ENCODE measurements at regions not wholly inside any gene's neighbourhood (a gene's known extent, or its start where the extent isn't known, plus 50 kb on each side); places are given as distances from the start of the nearest gene placed in this dataset.
"Not testable (repeated sequence)": the region's sequence is repeated elsewhere in the genome, so short reads cannot be mapped to it uniquely, and the experiment has no call there.

- peaks cover 19 to 36% of the 10 kb centered on the region in 2 experiments for H3K4me1 ChIP-seq (ENCODE audit: control insufficient read depth in 1 of 2, insufficient read depth in 2 of 2, low read length in 2 of 2)
- RAD21 ChIA-PET (ENCODE audit: low non-redundant PET in 1 of 2, low total read pairs in 2 of 2, uncharacterized antibody in 2 of 2, unreplicated experiment in 2 of 2), result no interaction called here
- intact Hi-C loops (cut with micrococcal nuclease), result no loop called here
- CTCF ChIA-PET, result no interaction called here
- H3K4me3 ChIP-seq (replicated peaks in 1 of 2; ENCODE audit: low read depth in 1 of 2, low read length in 2 of 2), result no peak overlapping the region
- ATAC-seq, result no peak
- no peak overlapping the region for H3K4me2 ChIP-seq (ENCODE audit: low read length)
- POLR2A ChIA-PET, result no interaction called here
- TF ChIP-seq CBX3 (IDR thresholded peaks at IDR 0.05; ENCODE audit: low read depth) (no peak), MAX (IDR thresholded peaks at IDR 0.05) (no peak), CTCF (IDR thresholded peaks at IDR 0.05 in 2 of 3, conservative IDR thresholded peaks at IDR 0.05 in 1 of 3; ENCODE audit: borderline replicate concordance in 1 of 3, insufficient read depth in 1 of 3, low read depth in 2 of 3, low read length in 2 of 3) (no peak), POLR2AphosphoS5 (IDR thresholded peaks at IDR 0.05; ENCODE audit: low read depth, low read length) (no peak), RAD21 (IDR thresholded peaks at IDR 0.05; ENCODE audit: low read depth) (no peak), ELF1 (IDR thresholded peaks at IDR 0.05; ENCODE audit: borderline replicate concordance, low read depth) (no peak), EGR1 (IDR thresholded peaks at IDR 0.05; ENCODE audit: low read depth) (no peak), TCF7L2 (IDR thresholded peaks at IDR 0.05; ENCODE audit: borderline replicate concordance, extremely low read depth, insufficient read depth, insufficient read length) (no peak), SP1 (IDR thresholded peaks at IDR 0.05; ENCODE audit: low read depth) (no peak), YY1 (IDR thresholded peaks at IDR 0.05; ENCODE audit: extremely low read depth, insufficient replicate concordance, low read depth, low read length) (no peak), ZNF274 (IDR thresholded peaks at IDR 0.05; ENCODE audit: low read depth, low read length) (no peak), SRF (IDR thresholded peaks at IDR 0.05; ENCODE audit: low read depth) (no peak), FOSL1 (IDR thresholded peaks at IDR 0.05; ENCODE audit: low read depth) (no peak), ATF3 (IDR thresholded peaks at IDR 0.05) (no peak)
- TF ChIP-seq, protein P1, sequence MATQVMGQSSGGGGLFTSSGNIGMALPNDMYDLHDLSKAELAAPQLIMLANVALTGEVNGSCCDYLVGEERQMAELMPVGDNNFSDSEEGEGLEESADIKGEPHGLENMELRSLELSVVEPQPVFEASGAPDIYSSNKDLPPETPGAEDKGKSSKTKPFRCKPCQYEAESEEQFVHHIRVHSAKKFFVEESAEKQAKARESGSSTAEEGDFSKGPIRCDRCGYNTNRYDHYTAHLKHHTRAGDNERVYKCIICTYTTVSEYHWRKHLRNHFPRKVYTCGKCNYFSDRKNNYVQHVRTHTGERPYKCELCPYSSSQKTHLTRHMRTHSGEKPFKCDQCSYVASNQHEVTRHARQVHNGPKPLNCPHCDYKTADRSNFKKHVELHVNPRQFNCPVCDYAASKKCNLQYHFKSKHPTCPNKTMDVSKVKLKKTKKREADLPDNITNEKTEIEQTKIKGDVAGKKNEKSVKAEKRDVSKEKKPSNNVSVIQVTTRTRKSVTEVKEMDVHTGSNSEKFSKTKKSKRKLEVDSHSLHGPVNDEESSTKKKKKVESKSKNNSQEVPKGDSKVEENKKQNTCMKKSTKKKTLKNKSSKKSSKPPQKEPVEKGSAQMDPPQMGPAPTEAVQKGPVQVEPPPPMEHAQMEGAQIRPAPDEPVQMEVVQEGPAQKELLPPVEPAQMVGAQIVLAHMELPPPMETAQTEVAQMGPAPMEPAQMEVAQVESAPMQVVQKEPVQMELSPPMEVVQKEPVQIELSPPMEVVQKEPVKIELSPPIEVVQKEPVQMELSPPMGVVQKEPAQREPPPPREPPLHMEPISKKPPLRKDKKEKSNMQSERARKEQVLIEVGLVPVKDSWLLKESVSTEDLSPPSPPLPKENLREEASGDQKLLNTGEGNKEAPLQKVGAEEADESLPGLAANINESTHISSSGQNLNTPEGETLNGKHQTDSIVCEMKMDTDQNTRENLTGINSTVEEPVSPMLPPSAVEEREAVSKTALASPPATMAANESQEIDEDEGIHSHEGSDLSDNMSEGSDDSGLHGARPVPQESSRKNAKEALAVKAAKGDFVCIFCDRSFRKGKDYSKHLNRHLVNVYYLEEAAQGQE (IDR thresholded peaks at IDR 0.05; ENCODE audit: low read depth), result no peak
- H3K27me3 ChIP-seq (ENCODE audit: insufficient read depth, low read length), result no peaks in the 10 kb centered on the region
- peaks cover 17% of the 10 kb centered on the region for H3K79me2 ChIP-seq (ENCODE audit: insufficient read depth, low read length)
- DNase-seq (ENCODE audit: low read depth, low spot score), result no peak
- no peaks in the 10 kb centered on the region for H3K36me3 ChIP-seq (ENCODE audit: control insufficient read depth in 1 of 2, insufficient read depth in 2 of 2, low read length in 2 of 2)
- no peak overlapping the region for H3K27ac ChIP-seq (ENCODE audit: low read depth, low read length)
- H2AFZ ChIP-seq (ENCODE audit: low read depth, low read length, poor library complexity, severe bottlenecking), result no peak overlapping the region
- H3K9me3 ChIP-seq (ENCODE audit: control insufficient read depth in 1 of 2, insufficient read depth in 1 of 2, low read depth in 1 of 2, low read length in 2 of 2), result no peaks in the 10 kb centered on the region
- H4K20me1 ChIP-seq (ENCODE audit: insufficient read depth), result no peaks in the 10 kb centered on the region
- BruUV-seq (replicated peaks), result no TSS peak
- H3K9me2 ChIP-seq (ENCODE audit: insufficient read depth), result no peaks in the 10 kb centered on the region
- H3K9ac ChIP-seq (ENCODE audit: low read length), result no peak overlapping the region
Measured at GRCh38 chr6:56874328-56874727, 80.6 kb upstream of the BEND6 start.

DNA sequence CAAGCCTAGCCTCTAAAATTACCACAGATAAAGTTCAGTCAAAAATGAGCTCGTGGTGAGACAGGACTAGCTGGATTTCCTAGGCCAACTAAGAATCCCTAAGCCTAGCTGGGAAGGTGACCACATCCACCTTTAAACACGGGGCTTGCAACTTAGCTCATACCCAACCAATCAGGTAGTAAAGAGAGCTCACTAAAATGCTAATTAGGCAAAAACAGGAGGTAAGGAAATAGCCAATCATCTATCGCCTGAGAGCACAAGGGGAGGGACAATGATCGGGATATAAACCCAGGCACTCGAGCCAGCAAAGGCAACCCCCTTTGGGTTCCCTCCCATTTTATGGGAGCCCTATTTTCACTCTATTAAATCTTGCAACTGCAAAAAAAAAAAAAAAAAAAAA is 84.9 kb upstream of the BEND6 start:
- H3K27ac ChIP-seq (ENCODE audit: low read depth, low read length); intact Hi-C loops (cut with micrococcal nuclease): not testable (repeated sequence)

More for the DNA sequence above, 84.9 kb upstream of the BEND6 start:
- ChIA-PET CTCF (interaction anchor here (0.6 to 1.5 kb wide), 2 partner anchors 12 to 33 kb away, joined by 3 to 6 read pairs; no protein-coding TSS in a partner anchor), RAD21 (ENCODE audit: low non-redundant PET in 1 of 2, low total read pairs in 2 of 2, uncharacterized antibody in 2 of 2, unreplicated experiment in 2 of 2) (interaction anchor here in 1 of 2 experiments (0.7 kb wide), 1 partner anchor 34 kb away, joined by 3 read pairs; no protein-coding TSS in a partner anchor), POLR2A (interaction anchor here (0.8 kb wide), 1 partner anchor 10 kb away, joined by 4 read pairs; no protein-coding TSS in a partner anchor)
- not testable (repeated sequence) for DNase-seq (ENCODE audit: low read depth, low spot score); H3K36me3 ChIP-seq (ENCODE audit: control insufficient read depth in 1 of 2, insufficient read depth in 2 of 2, low read length in 2 of 2); H2AFZ ChIP-seq (ENCODE audit: low read depth, low read length, poor library complexity, severe bottlenecking); H3K9ac ChIP-seq (ENCODE audit: low read length); H3K27me3 ChIP-seq (ENCODE audit: insufficient read depth, low read length); H3K9me3 ChIP-seq (ENCODE audit: control insufficient read depth in 1 of 2, insufficient read depth in 1 of 2, low read depth in 1 of 2, low read length in 2 of 2); BruUV-seq (replicated peaks); H3K4me2 ChIP-seq (ENCODE audit: low read length); ATAC-seq; H3K4me3 ChIP-seq (replicated peaks in 1 of 2; ENCODE audit: low read depth in 1 of 2, low read length in 2 of 2); H3K9me2 ChIP-seq (ENCODE audit: insufficient read depth); H4K20me1 ChIP-seq (ENCODE audit: insufficient read depth)
- Histone ChIP-seq H3K79me2 (ENCODE audit: insufficient read depth, low read length) (peaks cover 27% of the 10 kb centered on the region), H3K4me1 (ENCODE audit: control insufficient read depth in 1 of 2, insufficient read depth in 2 of 2, low read length in 2 of 2) (peaks cover 48 to 50% of the 10 kb centered on the region in 2 experiments)
